ENCODE measurements at regions not wholly inside any gene's neighbourhood (a gene's known extent, or its start where the extent isn't known, plus 50 kb on each side); places are given as distances from the start of the nearest gene placed in this dataset.

- TF ChIP-seq EZH2phosphoT487 (IDR thresholded peaks at IDR 0.05; ENCODE audit: borderline replicate concordance, low read length) (no peak), CTCF (IDR thresholded peaks at IDR 0.05; ENCODE audit: low read depth, low read length, poor library complexity, severe bottlenecking) (no peak)
Observed at GRCh38 chr4:27986476-27986875, 1125.8 kb downstream of the STIM2 start.

Data from DOHH2 (cell line).